ENCODE measurements at regions not wholly inside any gene's neighbourhood (a gene's known extent, or its start where the extent isn't known, plus 50 kb on each side); places are given as distances from the start of the nearest gene placed in this dataset.

GRCh38 chr19:56994251-56995017 is 125.4 kb upstream of the USP29 start:
- no peak overlapping the region for H4K5ac ChIP-seq (ENCODE audit: insufficient read length, low read depth, low read length)
- no peaks in the 10 kb centered on the region for H3K27me3 ChIP-seq (replicated peaks in 1 of 4; ENCODE audit: control insufficient read depth in 3 of 4, extremely low read depth in 1 of 4, insufficient read depth in 3 of 4, low read length in 3 of 4)
- POLR2A ChIA-PET (ENCODE audit: partially characterized antibody) = no interaction called here
- no peak overlapping the region for H2BK15ac ChIP-seq (ENCODE audit: low read length)
- no peaks in the 10 kb centered on the region for H3K4me1 ChIP-seq (replicated peaks in 1 of 4; ENCODE audit: control insufficient read depth in 3 of 4, insufficient read depth in 4 of 4, low read length in 3 of 4)
- no peak overlapping the region for H4K91ac ChIP-seq (replicated peaks; ENCODE audit: insufficient read length, low read length)
- DNase-seq (ENCODE audit: low read depth in 1 of 2, low spot score in 2 of 2) (no peak), FAIRE-seq (no peak)
- H3K56ac ChIP-seq (replicated peaks; ENCODE audit: insufficient read length, low read depth, low read length) = no peak overlapping the region
- no peaks in the 10 kb centered on the region for H3K36me3 ChIP-seq (ENCODE audit: control insufficient read depth in 2 of 4, insufficient read depth in 4 of 4, low read length in 3 of 4)
- no peak overlapping the region for H3K4ac ChIP-seq (replicated peaks; ENCODE audit: insufficient read length, low read depth, low read length)
- CTCF ChIA-PET (ENCODE audit: partially characterized antibody) = interaction anchor here (1.0 kb wide), 1 partner anchor 9 kb away, joined by 3 read pairs; no protein-coding TSS in a partner anchor
- no peaks in the 10 kb centered on the region for H4K20me1 ChIP-seq (replicated peaks in 1 of 2; ENCODE audit: control insufficient read depth in 1 of 2, insufficient read depth in 2 of 2, low read length in 2 of 2)
- no peak overlapping the region for H2BK5ac ChIP-seq (ENCODE audit: low read depth, low read length)
- H4K8ac ChIP-seq (ENCODE audit: extremely low read depth, insufficient read depth, low read length) = no peak overlapping the region
- no peak overlapping the region for H3K4me2 ChIP-seq (ENCODE audit: insufficient read depth in 1 of 2, low read depth in 2 of 2, low read length in 2 of 2)
- no peak overlapping the region for H3K4me3 ChIP-seq (ENCODE audit: extremely low read depth in 1 of 4, insufficient read depth in 2 of 4, low read depth in 3 of 4, low read length in 4 of 4)
- no peak overlapping the region for H2AK5ac ChIP-seq (ENCODE audit: low read depth, low read length)
- H2AFZ ChIP-seq (ENCODE audit: low read length) = no peak overlapping the region
- H3K79me2 ChIP-seq (ENCODE audit: control insufficient read depth in 1 of 2, insufficient read depth in 2 of 2, low read length in 2 of 2) = no peaks in the 10 kb centered on the region
- no peak overlapping the region for H3K14ac ChIP-seq (ENCODE audit: insufficient read length)
- H2BK120ac ChIP-seq (replicated peaks; ENCODE audit: low read depth, low read length) = no peak overlapping the region
- WGBS, 2 experiments (ENCODE audit: extremely low coverage in 1 of 2, insufficient coverage in 1 of 2, insufficient read length in 1 of 2, insufficient replicate concordance in 2 of 2, low coverage in 1 of 2, low lambda C conversion rate in 2 of 2, missing lambda C conversion rate in 1 of 2) = 78% methylated on average over 23 of the region's 23 CpGs; no CpG with 5 or more reads in 1 of the 2 experiments
- H3K23me2 ChIP-seq (ENCODE audit: low read depth, low read length) = no peaks in the 10 kb centered on the region
- H3K79me1 ChIP-seq (ENCODE audit: low read depth, low read length) = no peaks in the 10 kb centered on the region
- H2BK12ac ChIP-seq (ENCODE audit: low read depth, low read length) = no peak overlapping the region
- no peak overlapping the region for H3K27ac ChIP-seq (ENCODE audit: low read depth, low read length)
- H3K18ac ChIP-seq (ENCODE audit: extremely low read depth, low read length) = no peak overlapping the region
- no peak overlapping the region for H3K23ac ChIP-seq (ENCODE audit: insufficient read length)
- TF ChIP-seq TAF7 (optimal IDR thresholded peaks at IDR 0.05; ENCODE audit: borderline replicate concordance, low read depth, low read length) = no peak
- H2BK20ac ChIP-seq (ENCODE audit: low read length) = no peak overlapping the region
- peaks cover 51 to 81% of the 10 kb centered on the region in 2 experiments for H3K9me3 ChIP-seq (ENCODE audit: insufficient read depth in 2 of 2, low read depth in 1 of 2, low read length in 1 of 2)
- H3K9ac ChIP-seq (replicated peaks in 1 of 4; ENCODE audit: extremely low read depth in 1 of 4, low read depth in 3 of 4, low read length in 3 of 4) = no peak overlapping the region
